GM23338 (cell line): ENCODE measurements at regions not wholly inside any gene's neighbourhood (a gene's known extent, or its start where the extent isn't known, plus 50 kb on each side); places are given as distances from the start of the nearest gene placed in this dataset.

Experiments used
- CREB1 ChIP-seq: fragments of 250-450 bp; sonication (Bioruptor Pico); IDR thresholded peaks from 2 replicates; pipeline ENCODE4 v1.5.0; 2020; ENCODE audit warnings: low read depth, mild to moderate bottlenecking, moderate library complexity
- EZH2phosphoT487 ChIP-seq: fragments of 200-600 bp; sonication (generic); IDR thresholded peaks from one replicate; pipeline ENCODE4 v1.8.1; 2018; ENCODE audit warnings: antibody characterized with exemption; ENCODE audit not compliant: unreplicated experiment
- TF ChIP-seq, protein P1 (sequence below), 2 experiments: fragments of 200-600 bp in 1 of 2; sonication (generic) in 1 of 2; conservative IDR thresholded peaks; 2 replicates each; pipeline versions ENCODE4 v1.5.1 to v1.6.1; 2016 to 2017; ENCODE audit warnings: antibody characterized with exemption in 2 of 2, low read depth in 2 of 2, mild to moderate bottlenecking in 2 of 2, moderate library complexity in 1 of 2

DNA sequence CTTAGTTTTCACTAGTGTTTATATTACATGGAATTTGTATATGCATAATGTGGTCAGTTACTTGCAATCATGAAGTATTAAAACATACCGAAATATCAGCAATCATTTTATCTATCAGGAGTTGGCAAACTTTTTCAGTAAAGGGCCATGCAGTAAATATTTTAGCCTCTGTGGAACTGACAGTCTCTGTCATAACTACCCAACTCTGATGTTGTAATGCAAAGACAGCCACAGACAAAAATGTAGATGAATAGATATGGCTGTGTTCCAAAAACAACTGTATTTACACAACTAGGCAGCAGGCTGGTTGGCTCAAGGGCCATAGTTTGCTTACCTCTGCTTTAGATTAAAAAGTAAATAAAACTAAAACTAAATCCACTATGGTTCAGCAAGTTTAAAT, 200.2 kb downstream of the HS3ST1 start:
- TF ChIP-seq, protein P1, sequence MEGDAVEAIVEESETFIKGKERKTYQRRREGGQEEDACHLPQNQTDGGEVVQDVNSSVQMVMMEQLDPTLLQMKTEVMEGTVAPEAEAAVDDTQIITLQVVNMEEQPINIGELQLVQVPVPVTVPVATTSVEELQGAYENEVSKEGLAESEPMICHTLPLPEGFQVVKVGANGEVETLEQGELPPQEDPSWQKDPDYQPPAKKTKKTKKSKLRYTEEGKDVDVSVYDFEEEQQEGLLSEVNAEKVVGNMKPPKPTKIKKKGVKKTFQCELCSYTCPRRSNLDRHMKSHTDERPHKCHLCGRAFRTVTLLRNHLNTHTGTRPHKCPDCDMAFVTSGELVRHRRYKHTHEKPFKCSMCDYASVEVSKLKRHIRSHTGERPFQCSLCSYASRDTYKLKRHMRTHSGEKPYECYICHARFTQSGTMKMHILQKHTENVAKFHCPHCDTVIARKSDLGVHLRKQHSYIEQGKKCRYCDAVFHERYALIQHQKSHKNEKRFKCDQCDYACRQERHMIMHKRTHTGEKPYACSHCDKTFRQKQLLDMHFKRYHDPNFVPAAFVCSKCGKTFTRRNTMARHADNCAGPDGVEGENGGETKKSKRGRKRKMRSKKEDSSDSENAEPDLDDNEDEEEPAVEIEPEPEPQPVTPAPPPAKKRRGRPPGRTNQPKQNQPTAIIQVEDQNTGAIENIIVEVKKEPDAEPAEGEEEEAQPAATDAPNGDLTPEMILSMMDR (conservative IDR thresholded peaks at IDR 0.05; ENCODE audit: low read depth in 2 of 2): no peak
- TF ChIP-seq EZH2phosphoT487 (no peak), CREB1 (CRISPR knock-in tag) (no peak)
